Keratinocyte (primary cell): ENCODE measurements at regions not wholly inside any gene's neighbourhood (a gene's known extent, or its start where the extent isn't known, plus 50 kb on each side); places are given as distances from the start of the nearest gene placed in this dataset.

Experiments
- DNase-seq: peaks from one replicate; pipeline ENCODE4 v3.0.0-alpha.2; 2011; ENCODE audit warnings: low read depth, missing footprints, low spot score
- FAIRE-seq: peaks from 2 replicates; lab custom pipeline; 2011; peaks lifted over from hg19 to GRCh38; lab: Jason Lieb, UNC
- H2AFZ ChIP-seq: 2 replicates; pipeline ENCODE4 v1.6.0; 2012; ENCODE audit warnings: low read length, control low read depth, inconsistent platforms; ENCODE audit not compliant: control insufficient read depth
- H3K27ac ChIP-seq: 2 replicates; pipeline ENCODE4 v1.5.1; 2011; ENCODE audit warnings: low read length; ENCODE audit not compliant: control insufficient read depth, insufficient read depth
- H3K27me3 ChIP-seq: 3 replicates; pipeline ENCODE4 v1.6.0; 2011; ENCODE audit warnings: low read length; ENCODE audit not compliant: control insufficient read depth, insufficient read depth; ENCODE audit errors: extremely low read depth
- H3K36me3 ChIP-seq, 2 experiments: 2 replicates in 1 of 2; 3 replicates in 1 of 2; pipeline ENCODE4 v1.5.1; 2011; ENCODE audit warnings: low read length in 2 of 2, mild to moderate bottlenecking in 1 of 2; ENCODE audit not compliant: control insufficient read depth in 2 of 2, insufficient read depth in 2 of 2; ENCODE audit errors: extremely low read depth in 1 of 2
- H3K4me1 ChIP-seq: 3 replicates; pipeline ENCODE4 v1.5.1; 2011; ENCODE audit warnings: low read length; ENCODE audit not compliant: control insufficient read depth, insufficient read depth; ENCODE audit errors: extremely low read depth
- H3K4me2 ChIP-seq: 3 replicates; pipeline ENCODE4 v1.6.0; 2011; ENCODE audit warnings: low read depth, low read length; ENCODE audit not compliant: control insufficient read depth, insufficient read depth; ENCODE audit errors: extremely low read depth
- H3K4me3 ChIP-seq, 3 experiments: fragments of 200-600 bp in 1 of 3; sonication (generic) in 1 of 3; 2 replicates in 2 of 3; 3 replicates in 1 of 3; pipeline ENCODE4 v1.5.1; 2011 to 2016; ENCODE audit warnings: low read length in 3 of 3, mild to moderate bottlenecking in 3 of 3, control low read depth in 2 of 3, inconsistent platforms in 1 of 3, low read depth in 1 of 3, mixed read lengths in 1 of 3, mixed run types in 1 of 3, moderate library complexity in 1 of 3; ENCODE audit not compliant: control insufficient read depth in 2 of 3, insufficient read depth in 2 of 3; ENCODE audit errors: extremely low read depth in 1 of 3
- H3K79me2 ChIP-seq: 2 replicates; pipeline ENCODE4 v1.6.0; 2012; ENCODE audit warnings: low read length; ENCODE audit not compliant: control insufficient read depth, insufficient read depth
- H3K9ac ChIP-seq: 3 replicates; pipeline ENCODE4 v1.6.0; 2011; ENCODE audit warnings: low read length; ENCODE audit not compliant: control insufficient read depth, insufficient read depth; ENCODE audit errors: extremely low read depth
- H3K9me1 ChIP-seq: 3 replicates; pipeline ENCODE4 v1.6.0; 2011; ENCODE audit warnings: low read length; ENCODE audit not compliant: control insufficient read depth, insufficient read depth; ENCODE audit errors: extremely low read depth
- H3K9me3 ChIP-seq: 2 replicates; pipeline ENCODE4 v1.5.1; 2012; ENCODE audit warnings: low read depth, low read length; ENCODE audit not compliant: control insufficient read depth
- H4K20me1 ChIP-seq: 3 replicates; pipeline ENCODE4 v1.6.0; 2011; ENCODE audit warnings: low read length; ENCODE audit not compliant: control insufficient read depth, insufficient read depth; ENCODE audit errors: extremely low read depth
- EZH2 ChIP-seq: IDR thresholded peaks from one replicate; pipeline ENCODE4 v1.6.1; 2012; ENCODE audit warnings: inconsistent platforms, mild to moderate bottlenecking, low read length, moderate library complexity
- dilution Hi-C: fragments of 300-500 bp; cut with MboI; formaldehyde crosslinking; loops from one replicate; pipeline ENCODE4 v1.7.0; 2020; ENCODE audit warnings: low sequenced_read_pairs; ENCODE audit not compliant: extremely low pct_ligation_motif_present
- TF ChIP-seq, protein P1 (sequence below), 3 experiments: IDR thresholded peaks in 1 of 3; conservative IDR thresholded peaks in 1 of 3; optimal IDR thresholded peaks in 1 of 3; 2 replicates in 2 of 3; 3 replicates in 1 of 3; pipeline versions ENCODE3 to v1.5.1; 2011; ENCODE audit warnings: low read length in 3 of 3, mild to moderate bottlenecking in 3 of 3, moderate library complexity in 2 of 3, control low read depth in 1 of 3, inconsistent platforms in 1 of 3; ENCODE audit not compliant: insufficient read depth in 2 of 3; ENCODE audit errors: extremely low read depth in 1 of 3

DNA sequence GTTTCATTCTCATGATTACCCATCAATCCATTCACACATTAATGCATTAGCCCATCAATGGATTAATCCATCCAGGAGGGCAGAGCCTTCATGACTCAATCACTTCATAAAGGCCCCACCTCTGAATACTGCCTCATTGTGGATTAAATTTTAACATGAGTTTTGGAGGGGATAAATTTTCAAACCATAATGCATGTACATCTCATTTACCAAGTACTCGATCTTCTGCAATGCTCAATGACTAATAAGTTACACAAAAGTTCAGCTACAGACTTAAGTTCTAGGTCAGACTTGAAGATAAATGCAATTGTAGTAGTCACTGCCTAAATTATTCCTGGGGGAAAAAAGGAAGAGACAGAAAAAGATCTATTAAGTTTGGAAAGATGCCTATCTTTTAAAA is 120.0 kb upstream of the OSR1 start:
- H3K9ac ChIP-seq = no peak overlapping the region

DNA sequence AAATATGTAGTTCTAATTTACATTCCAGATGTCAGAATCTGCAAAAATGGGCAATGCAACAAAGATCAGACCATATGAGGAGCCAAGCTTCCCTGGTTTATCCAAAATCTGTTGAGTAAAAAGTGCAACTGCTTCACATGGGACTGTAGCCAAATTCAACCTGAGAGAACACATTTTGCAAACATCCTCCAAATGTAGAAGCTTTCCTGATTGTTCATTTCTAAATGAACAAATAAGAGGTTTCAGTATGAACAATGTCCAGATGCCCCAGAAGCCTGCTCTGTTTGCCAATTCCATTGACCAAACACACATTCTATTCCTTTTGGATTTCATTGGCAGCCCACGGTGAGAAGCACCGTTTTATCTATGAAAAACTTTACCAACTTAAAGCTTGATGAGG is 117.9 kb upstream of the OSR1 start:
- H3K4me1 ChIP-seq = peaks cover 4% of the 10 kb centered on the region
- no peak overlapping the region for H2AFZ ChIP-seq
- H3K9me3 ChIP-seq = no peaks in the 10 kb centered on the region
- H3K27me3 ChIP-seq = no peaks in the 10 kb centered on the region
- no peaks in the 10 kb centered on the region for H3K9me1 ChIP-seq
- no peak overlapping the region for H3K4me2 ChIP-seq
- H3K4me3 ChIP-seq = no peak overlapping the region
- TF ChIP-seq EZH2 = no peak
- TF ChIP-seq, protein P1, sequence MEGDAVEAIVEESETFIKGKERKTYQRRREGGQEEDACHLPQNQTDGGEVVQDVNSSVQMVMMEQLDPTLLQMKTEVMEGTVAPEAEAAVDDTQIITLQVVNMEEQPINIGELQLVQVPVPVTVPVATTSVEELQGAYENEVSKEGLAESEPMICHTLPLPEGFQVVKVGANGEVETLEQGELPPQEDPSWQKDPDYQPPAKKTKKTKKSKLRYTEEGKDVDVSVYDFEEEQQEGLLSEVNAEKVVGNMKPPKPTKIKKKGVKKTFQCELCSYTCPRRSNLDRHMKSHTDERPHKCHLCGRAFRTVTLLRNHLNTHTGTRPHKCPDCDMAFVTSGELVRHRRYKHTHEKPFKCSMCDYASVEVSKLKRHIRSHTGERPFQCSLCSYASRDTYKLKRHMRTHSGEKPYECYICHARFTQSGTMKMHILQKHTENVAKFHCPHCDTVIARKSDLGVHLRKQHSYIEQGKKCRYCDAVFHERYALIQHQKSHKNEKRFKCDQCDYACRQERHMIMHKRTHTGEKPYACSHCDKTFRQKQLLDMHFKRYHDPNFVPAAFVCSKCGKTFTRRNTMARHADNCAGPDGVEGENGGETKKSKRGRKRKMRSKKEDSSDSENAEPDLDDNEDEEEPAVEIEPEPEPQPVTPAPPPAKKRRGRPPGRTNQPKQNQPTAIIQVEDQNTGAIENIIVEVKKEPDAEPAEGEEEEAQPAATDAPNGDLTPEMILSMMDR (optimal IDR thresholded peaks at IDR 0.05 in 1 of 3, IDR thresholded peaks at IDR 0.05 in 1 of 3, conservative IDR thresholded peaks at IDR 0.05 in 1 of 3; ENCODE audit: extremely low read depth in 1 of 3, insufficient read depth in 2 of 3, low read length in 3 of 3) = no peak
- no peaks in the 10 kb centered on the region for H3K36me3 ChIP-seq
- H4K20me1 ChIP-seq = no peaks in the 10 kb centered on the region
- no peak overlapping the region for H3K27ac ChIP-seq
- DNase-seq (no peak), FAIRE-seq (no peak)
- H3K9ac ChIP-seq = no peak overlapping the region
- dilution Hi-C loops = no loop called here
- H3K79me2 ChIP-seq = no peaks in the 10 kb centered on the region

More for the DNA sequence above, 120.0 kb upstream of the OSR1 start:
- no peaks in the 10 kb centered on the region for H3K36me3 ChIP-seq
- no peak overlapping the region for H3K4me2 ChIP-seq
- FAIRE-seq (no peak), DNase-seq (no peak)
- H2AFZ ChIP-seq = no peak overlapping the region
- H3K4me3 ChIP-seq = no peak overlapping the region
- H3K79me2 ChIP-seq = no peaks in the 10 kb centered on the region
- no peaks in the 10 kb centered on the region for H4K20me1 ChIP-seq
- no peak overlapping the region for H3K27ac ChIP-seq
- TF ChIP-seq, protein P1 (optimal IDR thresholded peaks at IDR 0.05 in 1 of 3, IDR thresholded peaks at IDR 0.05 in 1 of 3, conservative IDR thresholded peaks at IDR 0.05 in 1 of 3; ENCODE audit: extremely low read depth in 1 of 3, insufficient read depth in 2 of 3, low read length in 3 of 3) = no peak
- TF ChIP-seq EZH2 = no peak
- dilution Hi-C loops = no loop called here
- H3K9me1 ChIP-seq = no peaks in the 10 kb centered on the region
- no peaks in the 10 kb centered on the region for H3K9me3 ChIP-seq
- H3K27me3 ChIP-seq = no peaks in the 10 kb centered on the region
- peaks cover 4% of the 10 kb centered on the region for H3K4me1 ChIP-seq
